SK-N-SH (cell line): ENCODE measurements at regions not wholly inside any gene's neighbourhood (a gene's known extent, or its start where the extent isn't known, plus 50 kb on each side); places are given as distances from the start of the nearest gene placed in this dataset.

ENCODE experiments used
- CTCF ChIA-PET: fragments of 300-600, 350-600 bp; formaldehyde crosslinking; extraction: SDS; loops from one replicate; lab custom pipeline; 2021; lab: Yijun Ruan, JAX
- POLR2A ChIA-PET: fragments of 350-600 bp; sonication (Branson Sonifier 250); formaldehyde crosslinking; extraction: SDS; loops from one replicate; lab custom pipeline; 2020; ENCODE audit warnings: antibody characterized with exemption, inconsistent platforms; lab: Yijun Ruan, JAX
- DNase-seq: peaks from one replicate; pipeline ENCODE4 v3.0.0; 2012
- H2AFZ ChIP-seq: fragments of 200-600 bp; sonication (generic); 2 replicates; pipeline ENCODE4 v1.8.1; 2016; ENCODE audit warnings: antibody characterized with exemption, mild to moderate bottlenecking, low read depth
- H3F3A ChIP-seq: fragments of 200-600 bp; sonication (generic); replicated peaks from 2 replicates; pipeline ENCODE3; 2016; ENCODE audit warnings: antibody characterized with exemption, mild to moderate bottlenecking; ENCODE audit not compliant: insufficient read depth
- H3K27ac ChIP-seq, 2 experiments: fragments of 200-500 bp in 1 of 2; fragments of 200-600 bp in 1 of 2; sonication (Bioruptor generic) in 1 of 2; sonication (generic), shearing (Covaris generic) in 1 of 2; 2 replicates each; pipeline versions ENCODE4 v1.5.1 to v1.6.1; 2014 to 2016; ENCODE audit warnings: low read depth in 2 of 2, inconsistent platforms in 1 of 2, low read length in 1 of 2, mild to moderate bottlenecking in 1 of 2, mixed read lengths in 1 of 2
- H3K27me3 ChIP-seq: fragments of 200-600 bp; sonication (generic), shearing (Covaris generic); 2 replicates; pipeline ENCODE4 v1.6.1; 2016; ENCODE audit warnings: mixed run types; ENCODE audit not compliant: insufficient read depth
- H3K36me3 ChIP-seq, 2 experiments: fragments of 200-500 bp in 1 of 2; fragments of 200-600 bp in 1 of 2; sonication (Bioruptor generic) in 1 of 2; sonication (generic) in 1 of 2; replicated peaks in 1 of 2; 2 replicates each; pipeline versions ENCODE3 to v1.5.1; 2014 to 2016; ENCODE audit warnings: low read length in 1 of 2, mild to moderate bottlenecking in 1 of 2; ENCODE audit not compliant: insufficient read depth in 2 of 2, control insufficient read depth in 1 of 2
- H3K4me1 ChIP-seq, 2 experiments: fragments of 200-500 bp in 1 of 2; fragments of 200-600 bp in 1 of 2; sonication (Bioruptor generic) in 1 of 2; sonication (generic), shearing (Covaris generic) in 1 of 2; 2 replicates each; pipeline versions ENCODE4 v1.5.1 to v1.6.1; 2014 to 2016; ENCODE audit warnings: low read depth in 1 of 2, low read length in 1 of 2, mixed run types in 1 of 2; ENCODE audit not compliant: insufficient read depth in 2 of 2, control insufficient read depth in 1 of 2
- H3K4me2 ChIP-seq: fragments of 200-600 bp; sonication (generic), shearing (Covaris generic); 2 replicates; pipeline ENCODE4 v1.6.1; 2017; ENCODE audit warnings: mixed run types
- H3K4me3 ChIP-seq, 2 experiments: fragments of 200-500 bp in 1 of 2; fragments of 200-600 bp in 1 of 2; sonication (Bioruptor generic) in 1 of 2; sonication (generic), shearing (Covaris generic) in 1 of 2; 2 replicates each; pipeline versions ENCODE4 v1.5.1 to v1.8.1; 2014 to 2016; ENCODE audit warnings: low read depth in 2 of 2, inconsistent platforms in 1 of 2, low read length in 1 of 2, mild to moderate bottlenecking in 1 of 2, mixed read lengths in 1 of 2, moderate library complexity in 1 of 2
- H3K79me2 ChIP-seq: fragments of 200-600 bp; sonication (generic); 2 replicates; pipeline ENCODE4 v1.8.1; 2017; ENCODE audit warnings: mild to moderate bottlenecking; ENCODE audit not compliant: insufficient read depth
- H3K9ac ChIP-seq: fragments of 200-600 bp; sonication (generic); 2 replicates; pipeline ENCODE4 v1.6.1; 2017; ENCODE audit warnings: mixed run types
- H3K9me2 ChIP-seq: fragments of 200-600 bp; sonication (generic); 2 replicates; pipeline ENCODE4 v1.6.1; 2017; ENCODE audit warnings: mixed run types
- H3K9me3 ChIP-seq: fragments of 200-600 bp; sonication (generic); 2 replicates; pipeline ENCODE4 v1.6.1; 2017; ENCODE audit warnings: mixed run types, mild to moderate bottlenecking, moderate library complexity
- H4K20me1 ChIP-seq: fragments of 200-600 bp; sonication (generic); 2 replicates; pipeline ENCODE4 v1.6.1; 2017; ENCODE audit warnings: mild to moderate bottlenecking, mixed run types; ENCODE audit not compliant: insufficient read depth
- CHD2 ChIP-seq: fragments of 150-350 bp; IDR thresholded peaks from 2 replicates; pipeline ENCODE4 v1.6.1; 2018; ENCODE audit warnings: low read length; ENCODE audit not compliant: partially characterized antibody
- ELF1 ChIP-seq: IDR thresholded peaks from 2 replicates; pipeline ENCODE4 v1.4.0; 2012
- FOSL2 ChIP-seq: IDR thresholded peaks from 2 replicates; pipeline ENCODE4 v1.4.0; 2012; ENCODE audit warnings: low read depth, mild to moderate bottlenecking, moderate library complexity, borderline replicate concordance
- JUND ChIP-seq: IDR thresholded peaks from 2 replicates; pipeline ENCODE4 v1.4.0; 2012
- POLR2AphosphoS5 ChIP-seq: IDR thresholded peaks from 2 replicates; pipeline ENCODE4 v1.6.1; 2012; ENCODE audit warnings: low read depth, low read length
- SMC3 ChIP-seq: IDR thresholded peaks from 2 replicates; pipeline ENCODE4 v1.6.1; 2012; ENCODE audit warnings: low read depth, low read length, improper control_type of control experiment
- TAF1 ChIP-seq: IDR thresholded peaks from 2 replicates; pipeline ENCODE4 v1.6.1; 2012; ENCODE audit warnings: low read depth, mild to moderate bottlenecking, low read length, moderate library complexity, borderline replicate concordance
- YY1 ChIP-seq: IDR thresholded peaks from 2 replicates; pipeline ENCODE4 v1.4.0; 2012; ENCODE audit warnings: low read depth, mild to moderate bottlenecking
- TF ChIP-seq, protein P1 (sequence below): IDR thresholded peaks from 2 replicates; pipeline ENCODE4 v1.4.0; 2012; ENCODE audit warnings: low read depth, borderline replicate concordance
- TF ChIP-seq, protein P2 (sequence below): fragments of 150-350 bp; IDR thresholded peaks from 2 replicates; pipeline ENCODE4 v1.6.1; 2016; ENCODE audit warnings: mild to moderate bottlenecking, low read depth, low read length
- TF ChIP-seq, protein P3 (sequence below): IDR thresholded peaks from 2 replicates; pipeline ENCODE4; 2012
- TF ChIP-seq, protein P4 (sequence below): IDR thresholded peaks from 2 replicates; pipeline ENCODE4 v1.6.1; 2012; ENCODE audit warnings: mild to moderate bottlenecking, low read depth, low read length, moderate library complexity

DNA sequence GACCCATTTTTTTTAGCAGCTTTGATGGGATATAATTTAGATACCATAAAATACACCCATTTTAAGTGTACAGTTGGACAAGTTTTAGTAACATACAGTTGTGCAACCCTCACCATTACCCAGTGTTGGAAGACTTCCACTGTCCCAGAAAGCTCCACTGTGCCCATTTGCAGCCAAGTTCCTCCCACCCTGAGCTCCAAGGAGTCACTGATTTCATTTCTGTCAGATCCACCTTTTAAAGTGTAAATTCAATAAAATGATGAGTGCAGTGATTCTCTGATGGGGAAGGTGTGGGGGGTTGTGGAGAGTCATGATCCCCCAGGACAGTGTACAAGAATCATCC lies 93.2 kb upstream of the IGF1R start:
- TF ChIP-seq FOSL2, result no peak
- no peak for TF ChIP-seq YY1
- TF ChIP-seq ELF1, result no peak
- TF ChIP-seq SMC3, result no peak
- TF ChIP-seq, protein P1, sequence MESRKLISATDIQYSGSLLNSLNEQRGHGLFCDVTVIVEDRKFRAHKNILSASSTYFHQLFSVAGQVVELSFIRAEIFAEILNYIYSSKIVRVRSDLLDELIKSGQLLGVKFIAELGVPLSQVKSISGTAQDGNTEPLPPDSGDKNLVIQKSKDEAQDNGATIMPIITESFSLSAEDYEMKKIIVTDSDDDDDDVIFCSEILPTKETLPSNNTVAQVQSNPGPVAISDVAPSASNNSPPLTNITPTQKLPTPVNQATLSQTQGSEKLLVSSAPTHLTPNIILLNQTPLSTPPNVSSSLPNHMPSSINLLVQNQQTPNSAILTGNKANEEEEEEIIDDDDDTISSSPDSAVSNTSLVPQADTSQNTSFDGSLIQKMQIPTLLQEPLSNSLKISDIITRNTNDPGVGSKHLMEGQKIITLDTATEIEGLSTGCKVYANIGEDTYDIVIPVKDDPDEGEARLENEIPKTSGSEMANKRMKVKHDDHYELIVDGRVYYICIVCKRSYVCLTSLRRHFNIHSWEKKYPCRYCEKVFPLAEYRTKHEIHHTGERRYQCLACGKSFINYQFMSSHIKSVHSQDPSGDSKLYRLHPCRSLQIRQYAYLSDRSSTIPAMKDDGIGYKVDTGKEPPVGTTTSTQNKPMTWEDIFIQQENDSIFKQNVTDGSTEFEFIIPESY, result no peak
- no peak for TF ChIP-seq CHD2
- no peak for TF ChIP-seq JUND
- TF ChIP-seq POLR2AphosphoS5, result no peak
- TF ChIP-seq, protein P2, sequence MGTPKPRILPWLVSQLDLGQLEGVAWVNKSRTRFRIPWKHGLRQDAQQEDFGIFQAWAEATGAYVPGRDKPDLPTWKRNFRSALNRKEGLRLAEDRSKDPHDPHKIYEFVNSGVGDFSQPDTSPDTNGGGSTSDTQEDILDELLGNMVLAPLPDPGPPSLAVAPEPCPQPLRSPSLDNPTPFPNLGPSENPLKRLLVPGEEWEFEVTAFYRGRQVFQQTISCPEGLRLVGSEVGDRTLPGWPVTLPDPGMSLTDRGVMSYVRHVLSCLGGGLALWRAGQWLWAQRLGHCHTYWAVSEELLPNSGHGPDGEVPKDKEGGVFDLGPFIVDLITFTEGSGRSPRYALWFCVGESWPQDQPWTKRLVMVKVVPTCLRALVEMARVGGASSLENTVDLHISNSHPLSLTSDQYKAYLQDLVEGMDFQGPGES, result no peak
- TF ChIP-seq TAF1, result no peak
- TF ChIP-seq, protein P3, sequence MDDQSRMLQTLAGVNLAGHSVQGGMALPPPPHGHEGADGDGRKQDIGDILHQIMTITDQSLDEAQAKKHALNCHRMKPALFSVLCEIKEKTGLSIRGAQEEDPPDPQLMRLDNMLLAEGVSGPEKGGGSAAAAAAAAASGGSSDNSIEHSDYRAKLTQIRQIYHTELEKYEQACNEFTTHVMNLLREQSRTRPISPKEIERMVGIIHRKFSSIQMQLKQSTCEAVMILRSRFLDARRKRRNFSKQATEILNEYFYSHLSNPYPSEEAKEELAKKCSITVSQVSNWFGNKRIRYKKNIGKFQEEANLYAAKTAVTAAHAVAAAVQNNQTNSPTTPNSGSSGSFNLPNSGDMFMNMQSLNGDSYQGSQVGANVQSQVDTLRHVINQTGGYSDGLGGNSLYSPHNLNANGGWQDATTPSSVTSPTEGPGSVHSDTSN, result no peak
- TF ChIP-seq, protein P4, sequence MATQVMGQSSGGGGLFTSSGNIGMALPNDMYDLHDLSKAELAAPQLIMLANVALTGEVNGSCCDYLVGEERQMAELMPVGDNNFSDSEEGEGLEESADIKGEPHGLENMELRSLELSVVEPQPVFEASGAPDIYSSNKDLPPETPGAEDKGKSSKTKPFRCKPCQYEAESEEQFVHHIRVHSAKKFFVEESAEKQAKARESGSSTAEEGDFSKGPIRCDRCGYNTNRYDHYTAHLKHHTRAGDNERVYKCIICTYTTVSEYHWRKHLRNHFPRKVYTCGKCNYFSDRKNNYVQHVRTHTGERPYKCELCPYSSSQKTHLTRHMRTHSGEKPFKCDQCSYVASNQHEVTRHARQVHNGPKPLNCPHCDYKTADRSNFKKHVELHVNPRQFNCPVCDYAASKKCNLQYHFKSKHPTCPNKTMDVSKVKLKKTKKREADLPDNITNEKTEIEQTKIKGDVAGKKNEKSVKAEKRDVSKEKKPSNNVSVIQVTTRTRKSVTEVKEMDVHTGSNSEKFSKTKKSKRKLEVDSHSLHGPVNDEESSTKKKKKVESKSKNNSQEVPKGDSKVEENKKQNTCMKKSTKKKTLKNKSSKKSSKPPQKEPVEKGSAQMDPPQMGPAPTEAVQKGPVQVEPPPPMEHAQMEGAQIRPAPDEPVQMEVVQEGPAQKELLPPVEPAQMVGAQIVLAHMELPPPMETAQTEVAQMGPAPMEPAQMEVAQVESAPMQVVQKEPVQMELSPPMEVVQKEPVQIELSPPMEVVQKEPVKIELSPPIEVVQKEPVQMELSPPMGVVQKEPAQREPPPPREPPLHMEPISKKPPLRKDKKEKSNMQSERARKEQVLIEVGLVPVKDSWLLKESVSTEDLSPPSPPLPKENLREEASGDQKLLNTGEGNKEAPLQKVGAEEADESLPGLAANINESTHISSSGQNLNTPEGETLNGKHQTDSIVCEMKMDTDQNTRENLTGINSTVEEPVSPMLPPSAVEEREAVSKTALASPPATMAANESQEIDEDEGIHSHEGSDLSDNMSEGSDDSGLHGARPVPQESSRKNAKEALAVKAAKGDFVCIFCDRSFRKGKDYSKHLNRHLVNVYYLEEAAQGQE, result no peak
- H3K9me2 ChIP-seq, result no peaks in the 10 kb centered on the region
- no peaks in the 10 kb centered on the region for H3K9me3 ChIP-seq
- no peaks in the 10 kb centered on the region for H4K20me1 ChIP-seq
- peaks cover 19% of the 10 kb centered on the region; the same call in 1 of the 2 replicates for H3K27me3 ChIP-seq
- no peaks in the 10 kb centered on the region for H3K79me2 ChIP-seq
- DNase-seq, result no peak
- no peak overlapping the region for H3K4me3 ChIP-seq
- no peaks in the 10 kb centered on the region for H3K4me1 ChIP-seq
- H3K4me2 ChIP-seq, result no peak overlapping the region
- CTCF ChIA-PET, result interaction anchor here (0.5 kb wide), 1 partner anchor 357 kb away, joined by 3 read pairs; no protein-coding TSS in a partner anchor
- H2AFZ ChIP-seq, result no peak overlapping the region
- no peak overlapping the region for H3K9ac ChIP-seq
- no peaks in the 10 kb centered on the region for H3F3A ChIP-seq
- no peaks in the 10 kb centered on the region for H3K36me3 ChIP-seq
- H3K27ac ChIP-seq, result no peak overlapping the region
- POLR2A ChIA-PET, result no interaction called here
